Eye (tissue), 1 donor: ENCODE measurements at regions not wholly inside any gene's neighbourhood (a gene's known extent, or its start where the extent isn't known, plus 50 kb on each side); places are given as distances from the start of the nearest gene placed in this dataset.

Experiments used
- DNase-seq: peaks from one replicate; pipeline ENCODE4 v3.0.0-alpha.2; 2015

- DNase-seq, result no peak
Measured at GRCh38 chr22:47808886-47809620, 1046.6 kb downstream of the TBC1D22A start.

- DNase-seq, result no peak
Measured at GRCh38 chr22:47808236-47808635, 1045.8 kb downstream of the TBC1D22A start.

- DNase-seq, result no peak
Measured at GRCh38 chr22:47807506-47807905, 1045.1 kb downstream of the TBC1D22A start.

- DNase-seq, result no peak
Measured at GRCh38 chr22:47806894-47807293, 1044.4 kb downstream of the TBC1D22A start.

- no peak for DNase-seq
Measured at GRCh38 chr22:47805394-47805935, 1043.0 kb downstream of the TBC1D22A start.

GRCh38 chr22:47804281-47804680 is 1041.8 kb downstream of the TBC1D22A start:
- DNase-seq, result no peak

- no peak for DNase-seq
Measured at GRCh38 chr22:47802421-47802820, 1040.0 kb downstream of the TBC1D22A start.

GRCh38 chr22:47801541-47802245 is 1039.2 kb downstream of the TBC1D22A start:
- DNase-seq, result no peak

GRCh38 chr22:47798229-47798628 is 1035.8 kb downstream of the TBC1D22A start:
- DNase-seq, result no peak

GRCh38 chr22:47797342-47797945 is 1035.0 kb downstream of the TBC1D22A start:
- DNase-seq, result no peak

GRCh38 chr22:47796128-47796908 is 1033.9 kb downstream of the TBC1D22A start:
- DNase-seq, result no peak

GRCh38 chr22:47795477-47796127 is 1033.2 kb downstream of the TBC1D22A start:
- DNase-seq, result no peak

- DNase-seq, result no peak
Measured at GRCh38 chr22:47794851-47795250, 1032.4 kb downstream of the TBC1D22A start.

GRCh38 chr22:47793304-47794101 is 1031.1 kb downstream of the TBC1D22A start:
- no peak for DNase-seq

GRCh38 chr22:47789171-47789570 is 1026.7 kb downstream of the TBC1D22A start:
- no peak for DNase-seq

- no peak for DNase-seq
Measured at GRCh38 chr22:47788461-47788860, 1026.0 kb downstream of the TBC1D22A start.

GRCh38 chr22:47787501-47788227 is 1025.2 kb downstream of the TBC1D22A start:
- DNase-seq, result no peak

GRCh38 chr22:47786650-47787290 is 1024.3 kb downstream of the TBC1D22A start:
- no peak for DNase-seq

GRCh38 chr22:47784991-47785390 is 1022.5 kb downstream of the TBC1D22A start:
- no peak for DNase-seq

GRCh38 chr22:47784367-47784983 is 1022.0 kb downstream of the TBC1D22A start:
- no peak for DNase-seq
